Adrenal gland (tissue), 5 donors: ENCODE measurements at regions not wholly inside any gene's neighbourhood (a gene's known extent, or its start where the extent isn't known, plus 50 kb on each side); places are given as distances from the start of the nearest gene placed in this dataset.

Experiments
- CTCF ChIP-seq, 6 experiments: fragments of 450-650 bp in 4 of 6; fragments of 200-600 bp in 2 of 6; sonication (generic) in 1 of 6; IDR thresholded peaks; 1 replicate in 5 of 6; 2 replicates in 1 of 6; pipeline versions ENCODE4 v1.5.1 to v1.8.0; 2016 to 2021; ENCODE audit warnings: antibody characterized with exemption in 6 of 6, mild to moderate bottlenecking in 2 of 6, moderate library complexity in 1 of 6
- POLR2A ChIP-seq, 2 donors: fragments of 450-650 bp; IDR thresholded peaks; one replicate each; pipeline ENCODE4 v1.6.1; 2017; ENCODE audit warnings: antibody characterized with exemption in 2 of 2, mild to moderate bottlenecking in 2 of 2, moderate library complexity in 1 of 2
- donor health status: DM: no; HTN: no; CAD: no.

- TF ChIP-seq CTCF (IDR thresholded peaks at IDR 0.05) (no peak), POLR2A (IDR thresholded peaks at IDR 0.05) (no peak)
Measured at GRCh38 chr11:90531001-90531400, 308.2 kb upstream of the CHORDC1 start.
